Heart left ventricle (tissue), 16 donors: ENCODE measurements at regions not wholly inside any gene's neighbourhood (a gene's known extent, or its start where the extent isn't known, plus 50 kb on each side); places are given as distances from the start of the nearest gene placed in this dataset.

Experiments
- ATAC-seq, 4 donors: fragments of 200-7000 bp; cut with Tn5 transposase; one replicate each; pipeline ENCODE4 v1.9.1; 2020 to 2022; ENCODE audit warnings: moderate library complexity in 4 of 4, mild to moderate bottlenecking in 3 of 4, moderate number of reproducible peaks in 1 of 4
- DNase-seq, 5 donors: peaks; one replicate each; pipeline ENCODE4 v3.0.0-alpha.2; 2020
- H3K27ac ChIP-seq, 12 donors: fragments of 200-600 bp; sonication (generic) in 4 of 12; one replicate each; pipeline versions ENCODE4 v1.5.0 to v1.8.0; 2016 to 2022; ENCODE audit warnings: mild to moderate bottlenecking in 2 of 12
- H3K27me3 ChIP-seq, 9 donors: fragments of 200-600 bp; sonication (generic) in 2 of 9; one replicate each; pipeline versions ENCODE4 v1.5.1 to v1.8.0; 2016 to 2022; ENCODE audit warnings: mild to moderate bottlenecking in 3 of 9
- H3K36me3 ChIP-seq, 9 donors: fragments of 200-600 bp; sonication (generic) in 2 of 9; one replicate each; pipeline versions ENCODE4 v1.5.0 to v1.8.0; 2018 to 2022; ENCODE audit warnings: mild to moderate bottlenecking in 2 of 9
- H3K4me1 ChIP-seq, 12 donors: fragments of 200-600 bp; sonication (generic) in 4 of 12; one replicate each; pipeline versions ENCODE4 v1.5.0 to v1.8.0; 2016 to 2022; ENCODE audit warnings: mild to moderate bottlenecking in 3 of 12
- H3K4me3 ChIP-seq, 12 donors: fragments of 200-600 bp; sonication (generic) in 4 of 12; one replicate each; pipeline versions ENCODE4 v1.5.0 to v1.8.0; 2017 to 2022; ENCODE audit warnings: mild to moderate bottlenecking in 9 of 12, moderate library complexity in 4 of 12
- H3K9me3 ChIP-seq, 12 donors: fragments of 200-600 bp; sonication (generic) in 4 of 12; one replicate each; pipeline versions ENCODE4 v1.5.0 to v1.8.0; 2016 to 2022; ENCODE audit warnings: mild to moderate bottlenecking in 1 of 12
- CTCF ChIP-seq, 12 donors: fragments of 200-600 bp; sonication (generic) in 4 of 12; IDR thresholded peaks; one replicate each; pipeline versions ENCODE4 v1.5.0 to v1.8.0; 2018 to 2022; ENCODE audit warnings: antibody characterized with exemption in 12 of 12, mild to moderate bottlenecking in 5 of 12
- POLR2A ChIP-seq, 2 donors: fragments of 450-650 bp; IDR thresholded peaks; one replicate each; pipeline ENCODE4 v1.6.1; 2017; ENCODE audit warnings: antibody characterized with exemption in 2 of 2, mild to moderate bottlenecking in 2 of 2, moderate library complexity in 2 of 2
- WGBS, 4 donors: extraction: QIAGEN DNeasy Blood & Tissue Kit in 2 of 4; methylation state at CpG; one replicate each; pipeline versions ENCODE4 v1.1.5 to v1.1.7; 2013 to 2018; 5-methylcytosine and 5-hydroxymethylcytosine counted together
- intact Hi-C, 10 donors: fragments of 100-400 bp; cut with DNase I; formaldehyde crosslinking; loops; one replicate each; pipeline versions ENCODE4 v1.11.1 to v1.14.2; 2022
- donor health status: ischemic (EF 13 %, LVEDD 7.1; RV severe dilation, severe dysfunction).
- donor health status: healthy with polysubstance abuse.
- donor health status: DM: no; HTN: yes; CAD: no.
- donor health status: DM: no; HTN: no; CAD: no.
- donor health status: ischemic (EF 25% LVEDD 6.9; RV normal size, moderate dysfunction).
- donor health status: ischemic (EF 25% LVEDD 5.7; RV mildly dilated, moderate dysfunction).
- donor health status: healthy.
- donor health status: DM: yes; HTN: yes; CAD: no.
- donor health status: ischemic (EF 35%, LVEDD 5.7; RV mildly dilated, moderate dysfunction).
- donor health status: nonischemic (EF 11% LVEDD 7.7; RV severe dilation, severe dysfunction).
- donor health status: DM: yes; HTN: yes; CAD: no.
- donor health status: PGD.
- donor health status: ischemic (EF 29% LVEDD 5.4; RV normal size, mild dysfunction).
- donor health status: nonischemic (EF 23%, LVEDD 6.1; RV moderate dilation, normal function).

- intact Hi-C loops, result no loop called here
- TF ChIP-seq CTCF (IDR thresholded peaks at IDR 0.05), result no peak
- no peak for TF ChIP-seq POLR2A (IDR thresholded peaks at IDR 0.05)
- ATAC-seq (no peak), DNase-seq (no peak)
- no peak overlapping the region for H3K27ac ChIP-seq
- no peaks in the 10 kb centered on the region for H3K36me3 ChIP-seq
- WGBS, 4 donors, result 75 to 86% (median 77%) methylated on average over 4 of the region's 4 CpGs
- H3K27me3 ChIP-seq, result no peaks in the 10 kb centered on the region
- H3K4me1 ChIP-seq, result no peaks in the 10 kb centered on the region
- no peak overlapping the region for H3K4me3 ChIP-seq
- H3K9me3 ChIP-seq, result no peaks in the 10 kb centered on the region
Measured at GRCh38 chr13:64798422-64798821, 2431.7 kb downstream of the PCDH9 start.

GRCh38 chr13:64793592-64793991 lies 2436.5 kb downstream of the PCDH9 start:
- 73 to 80% (median 75%) methylated on average over 3 of the region's 3 CpGs for WGBS, 4 donors

GRCh38 chr13:64793131-64793530 lies 2437.0 kb downstream of the PCDH9 start:
- Histone ChIP-seq H3K27me3 (no peaks in the 10 kb centered on the region), H3K4me3 (no peak overlapping the region), H3K9me3 (no peaks in the 10 kb centered on the region), H3K27ac (no peak overlapping the region), H3K4me1 (no peaks in the 10 kb centered on the region), H3K36me3 (no peaks in the 10 kb centered on the region)
- TF ChIP-seq POLR2A (IDR thresholded peaks at IDR 0.05) (no peak), CTCF (IDR thresholded peaks at IDR 0.05) (no peak)
- intact Hi-C loops, result no loop called here
- WGBS, 4 donors, result 90 to 95% (median 92%) methylated on average over 3 of the region's 3 CpGs
- DNase-seq (no peak), ATAC-seq (no peak)

More at GRCh38 chr13:64793592-64793991, 2436.5 kb downstream of the PCDH9 start:
- TF ChIP-seq CTCF (IDR thresholded peaks at IDR 0.05), result no peak
- TF ChIP-seq POLR2A (IDR thresholded peaks at IDR 0.05), result no peak
- intact Hi-C loops, result no loop called here
- Histone ChIP-seq H3K4me3 (no peak overlapping the region), H3K27me3 (no peaks in the 10 kb centered on the region), H3K9me3 (no peaks in the 10 kb centered on the region), H3K27ac (no peak overlapping the region), H3K36me3 (no peaks in the 10 kb centered on the region), H3K4me1 (no peaks in the 10 kb centered on the region)
- ATAC-seq (no peak), DNase-seq (no peak)

- 94 to 99% (median 98%) methylated on average over 4 of the region's 4 CpGs for WGBS, 4 donors
- no peak for TF ChIP-seq CTCF (IDR thresholded peaks at IDR 0.05)
- TF ChIP-seq POLR2A (IDR thresholded peaks at IDR 0.05), result no peak
- Histone ChIP-seq H3K9me3 (no peaks in the 10 kb centered on the region), H3K27ac (no peak overlapping the region), H3K36me3 (no peaks in the 10 kb centered on the region), H3K4me3 (no peak overlapping the region), H3K4me1 (no peaks in the 10 kb centered on the region), H3K27me3 (no peaks in the 10 kb centered on the region)
- DNase-seq (no peak), ATAC-seq (no peak)
- intact Hi-C loops, result no loop called here
Measured at GRCh38 chr13:64791373-64791772, 2438.8 kb downstream of the PCDH9 start.
